Posterior cingulate gyrus (tissue), 11 donors: ENCODE measurements at regions not wholly inside any gene's neighbourhood (a gene's known extent, or its start where the extent isn't known, plus 50 kb on each side); places are given as distances from the start of the nearest gene placed in this dataset.
"Not testable (repeated sequence)": the region's sequence is repeated elsewhere in the genome, so short reads cannot be mapped to it uniquely, and the experiment has no call there.

ENCODE experiments used
- DNase-seq, 10 donors: peaks; one replicate each; pipeline versions ENCODE4 v3.0.0 to v3.0.0-alpha.2; 2020 to 2021; ENCODE audit warnings: mixed read lengths in 3 of 10
- intact Hi-C: fragments of 100-400 bp; cut with DNase I; formaldehyde crosslinking; loops from one replicate; pipeline ENCODE4 v1.15.1; 2023

GRCh38 chr4:94141001-94141400, 66.7 kb upstream of the SMARCAD1 start:
- DNase-seq, result no peak
- intact Hi-C loops, result no loop called here

- intact Hi-C loops, DNase-seq: not testable (repeated sequence)
Observed at GRCh38 chr4:94148052-94148451, 59.6 kb upstream of the SMARCAD1 start.

GRCh38 chr4:94152466-94152865, 55.2 kb upstream of the SMARCAD1 start:
- no peak for DNase-seq
- intact Hi-C loops, result no loop called here

GRCh38 chr4:94155404-94155803, 52.3 kb upstream of the SMARCAD1 start:
- intact Hi-C loops, result not testable (repeated sequence)

GRCh38 chr4:94156826-94157225, 50.8 kb upstream of the SMARCAD1 start:
- intact Hi-C loops, result no loop called here
- DNase-seq, result no peak

More at GRCh38 chr4:94155404-94155803, 52.3 kb upstream of the SMARCAD1 start:
- not testable (repeated sequence) for DNase-seq
